RCC 7860 (cell line): ENCODE measurements at regions not wholly inside any gene's neighbourhood (a gene's known extent, or its start where the extent isn't known, plus 50 kb on each side); places are given as distances from the start of the nearest gene placed in this dataset.

Source experiments
- DNase-seq: peaks from one replicate; pipeline ENCODE4 v3.0.0-alpha.2; 2015; ENCODE audit warnings: low spot score
- FAIRE-seq: peaks from 2 replicates; lab custom pipeline; 2012; peaks lifted over from hg19 to GRCh38; lab: Jason Lieb, UNC

DNA sequence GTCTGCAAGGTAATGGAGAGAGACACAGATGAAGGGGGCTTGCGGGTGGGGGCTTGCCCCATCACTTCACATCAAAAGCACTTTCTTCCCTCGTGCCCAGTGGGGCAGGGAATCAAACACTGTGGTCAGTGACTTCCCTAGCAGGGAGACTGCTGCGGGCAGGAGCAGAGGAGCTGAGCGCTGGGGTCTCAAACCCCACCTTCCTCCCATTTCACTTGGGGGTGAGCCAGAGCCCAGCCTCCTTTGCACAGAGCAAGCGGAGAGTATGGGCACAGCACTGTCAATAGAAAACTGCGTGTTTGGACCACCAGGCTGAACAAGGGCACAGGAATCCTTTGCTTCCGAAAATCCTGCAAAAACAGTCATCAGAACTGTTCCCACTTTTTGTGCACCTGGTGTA, 355.8 kb upstream of the MKI67 start:
- DNase-seq (no peak), FAIRE-seq (no peak)

- DNase-seq: no peak
- FAIRE-seq: no peak
Measured at GRCh38 chr10:128483216-128483615, 357.0 kb upstream of the MKI67 start.

DNA sequence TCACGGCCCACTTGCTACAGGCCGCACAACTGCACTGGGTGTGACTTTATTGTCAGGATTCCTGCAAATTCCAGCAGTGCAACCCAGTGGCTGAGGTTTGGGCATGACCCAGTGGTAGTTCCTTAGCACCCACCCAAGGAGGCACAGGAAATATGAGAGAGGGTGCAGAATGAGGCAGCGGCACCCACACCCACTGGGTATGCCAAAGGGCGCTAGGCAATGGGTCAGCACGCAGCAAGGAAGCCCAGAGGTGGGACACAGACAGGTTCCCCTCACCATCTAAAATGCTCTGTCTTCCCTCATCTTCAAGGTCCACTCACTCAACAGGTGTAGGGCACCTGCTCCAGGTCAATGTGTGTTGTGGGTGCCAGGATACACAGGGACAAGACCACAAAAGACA, 357.8 kb upstream of the MKI67 start:
- DNase-seq: no peak
- no peak for FAIRE-seq

GRCh38 chr10:128485701-128486235, 359.5 kb upstream of the MKI67 start:
- FAIRE-seq (no peak), DNase-seq (no peak)

GRCh38 chr10:128487517-128487916, 361.3 kb upstream of the MKI67 start:
- FAIRE-seq: no peak
- DNase-seq: no peak

DNA sequence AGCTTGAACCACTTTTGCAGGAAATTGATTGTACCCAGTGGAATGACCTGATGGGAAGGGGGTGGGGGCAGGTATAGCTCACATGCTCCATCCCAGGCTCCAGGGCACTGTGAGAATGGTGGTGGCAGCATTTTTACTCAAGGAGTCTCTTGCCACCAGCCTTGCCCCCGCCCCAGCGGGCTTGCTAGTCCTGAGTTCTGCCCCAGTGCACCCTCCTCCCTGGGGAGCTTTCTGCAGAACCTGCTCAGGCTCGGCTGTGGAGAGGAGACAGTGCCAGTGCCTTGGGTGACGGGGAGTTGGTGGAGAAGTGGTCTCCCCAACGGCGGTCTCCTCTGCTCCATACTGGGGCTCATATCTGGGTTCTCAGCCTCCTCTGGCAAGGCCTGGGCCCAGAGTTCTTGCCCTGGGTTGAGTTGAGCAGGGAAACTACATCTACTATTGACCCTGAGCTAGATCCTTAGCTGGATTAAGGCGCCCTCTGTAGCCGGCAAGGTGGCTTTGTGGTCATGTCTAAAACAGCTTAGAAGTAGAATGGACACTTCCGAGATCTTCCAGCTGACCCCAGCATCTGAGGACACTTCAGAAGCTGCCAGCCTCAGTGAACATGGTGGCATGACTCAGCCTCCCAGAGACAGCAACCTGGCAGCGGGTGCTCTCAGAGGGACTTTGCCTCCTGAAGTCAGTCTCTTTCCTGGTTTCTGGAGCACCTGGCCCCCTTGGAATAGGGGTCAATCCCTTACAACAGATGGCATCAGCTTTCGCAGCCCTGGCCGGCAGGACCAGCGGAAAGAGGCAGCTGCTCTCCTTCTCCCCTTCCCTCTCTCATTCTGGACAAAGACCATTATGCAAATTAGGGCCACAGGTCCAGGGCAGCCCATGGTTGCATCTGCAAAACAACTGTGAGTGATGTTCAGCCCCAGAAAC, 363.4 kb upstream of the MKI67 start:
- no peak for DNase-seq
- no peak for FAIRE-seq

- FAIRE-seq (no peak), DNase-seq (no peak)
Measured at GRCh38 chr10:128491686-128492085, 365.5 kb upstream of the MKI67 start.

DNA sequence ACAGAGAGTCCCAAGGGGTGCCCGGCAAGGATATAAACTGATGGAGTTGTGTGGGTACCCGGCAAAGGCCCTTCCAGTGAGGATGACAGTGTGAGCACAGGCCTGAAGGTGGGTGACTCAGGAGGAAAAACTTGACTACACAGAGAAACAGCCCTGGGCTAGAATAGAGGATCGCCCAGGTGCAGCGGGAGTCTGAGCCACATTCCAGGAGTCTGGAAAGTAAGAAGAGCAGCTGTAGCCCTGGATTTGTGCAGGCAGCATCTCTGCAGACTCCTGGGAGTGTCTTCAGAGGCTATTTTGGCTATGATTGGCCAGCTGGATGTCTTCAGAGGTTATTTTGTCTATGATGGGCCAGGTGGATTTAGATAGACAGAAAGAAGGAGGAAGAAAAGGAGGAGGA, 367.6 kb upstream of the MKI67 start:
- FAIRE-seq: no peak

GRCh38 chr10:128494665-128495064, 368.4 kb upstream of the MKI67 start:
- DNase-seq (no peak), FAIRE-seq (no peak)

More for the DNA sequence above, 367.6 kb upstream of the MKI67 start:
- DNase-seq: no peak

DNA sequence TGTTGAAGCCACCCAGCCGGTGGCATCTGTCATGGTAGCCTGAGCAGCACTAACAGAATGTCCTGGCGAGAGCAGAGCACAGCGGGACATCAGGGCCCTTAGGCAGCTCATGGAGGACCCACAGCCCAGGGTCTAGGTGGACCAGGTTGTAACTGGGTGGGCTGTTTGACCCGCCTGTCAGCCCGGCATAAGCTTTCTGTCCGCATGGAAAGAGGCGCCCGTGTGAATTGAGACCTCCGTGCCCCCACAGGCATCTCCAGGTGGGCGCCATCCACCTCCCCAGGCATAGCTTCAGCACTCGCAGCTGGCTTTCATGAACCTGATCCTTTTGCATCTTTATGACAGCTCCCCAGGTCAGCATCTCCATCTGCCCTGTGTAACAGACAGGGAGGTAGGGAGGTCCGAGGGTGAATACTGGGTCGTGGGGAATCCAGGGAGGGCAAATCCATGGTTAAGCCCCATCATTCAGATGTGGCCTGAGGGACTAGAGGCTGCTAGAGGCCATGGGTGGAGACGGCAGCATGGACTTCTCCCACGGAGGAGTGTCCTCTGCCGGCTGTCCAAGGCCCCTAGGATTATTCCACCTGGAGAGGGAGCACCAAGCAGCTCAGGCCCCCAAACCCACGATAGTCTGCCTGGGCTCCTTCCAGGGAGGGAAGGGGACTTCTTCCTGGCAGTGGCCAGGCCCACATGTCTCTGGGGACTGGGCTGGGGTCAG, 371.6 kb upstream of the MKI67 start:
- no peak for FAIRE-seq
- DNase-seq: no peak

DNA sequence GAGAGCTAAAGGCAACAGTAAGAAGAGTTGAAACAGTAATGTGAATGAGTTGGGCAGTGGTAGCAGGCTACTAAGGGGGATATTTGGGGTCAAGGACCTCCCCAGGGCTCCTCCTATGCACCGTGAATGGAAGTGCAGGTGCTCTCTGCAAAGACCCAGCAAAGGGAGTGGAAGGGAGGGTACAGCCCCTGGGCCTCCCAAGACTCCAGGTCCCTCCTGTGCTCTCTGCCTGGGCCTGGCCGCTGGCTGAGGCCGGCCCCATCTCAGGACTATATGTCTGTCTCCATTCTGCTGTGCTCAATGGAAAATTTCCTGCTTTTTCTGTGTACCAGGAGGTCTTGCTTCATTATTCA, 372.1 kb upstream of the MKI67 start:
- no peak for FAIRE-seq
- no peak for DNase-seq

DNA sequence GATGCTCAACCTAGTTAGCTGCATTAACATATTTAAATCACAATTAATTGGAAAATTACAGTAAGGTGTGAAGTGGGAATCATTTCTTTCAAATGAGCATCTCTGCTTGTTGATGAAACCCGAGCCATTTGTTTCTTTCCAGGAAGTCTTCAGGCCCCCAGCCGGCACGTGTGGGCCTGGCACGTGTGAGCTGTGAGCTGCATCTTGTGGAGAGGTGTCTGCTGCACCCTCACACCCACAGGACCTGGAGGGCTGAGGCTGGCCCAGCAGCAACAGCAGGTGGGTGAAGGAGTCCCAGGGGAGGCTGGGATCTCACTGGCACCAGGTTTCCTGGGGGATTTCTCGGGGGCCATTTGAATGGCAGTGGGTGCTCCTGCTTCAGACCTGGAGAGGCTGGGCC, 372.5 kb upstream of the MKI67 start:
- DNase-seq (no peak), FAIRE-seq (no peak)

DNA sequence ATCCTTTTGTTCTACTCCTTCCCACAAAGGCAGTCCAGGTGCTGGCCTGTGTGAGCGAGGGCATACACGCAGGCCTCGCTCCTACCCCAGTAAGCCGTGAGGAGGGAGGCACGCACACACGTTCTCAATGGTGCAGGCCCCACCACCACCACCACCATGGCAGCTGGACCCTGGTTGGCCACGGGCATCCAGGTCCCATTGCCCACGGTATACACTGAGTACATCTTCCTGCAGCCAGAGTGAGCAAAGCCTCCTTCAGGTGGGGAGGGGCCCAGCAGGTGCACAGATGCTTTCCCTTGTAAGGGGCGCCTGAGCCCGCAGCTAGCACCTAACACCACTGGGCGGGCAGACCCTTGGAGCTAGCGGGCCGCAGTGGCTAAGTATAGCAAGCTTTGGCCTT, 373.3 kb upstream of the MKI67 start:
- no peak for DNase-seq
- no peak for FAIRE-seq

GRCh38 chr10:128499956-128500355, 373.7 kb upstream of the MKI67 start:
- FAIRE-seq: no peak
- DNase-seq: no peak

GRCh38 chr10:128500642-128501041, 374.4 kb upstream of the MKI67 start:
- DNase-seq (no peak), FAIRE-seq (no peak)

- FAIRE-seq (no peak), DNase-seq (no peak)
Measured at GRCh38 chr10:128505346-128505745, 379.1 kb upstream of the MKI67 start.

DNA sequence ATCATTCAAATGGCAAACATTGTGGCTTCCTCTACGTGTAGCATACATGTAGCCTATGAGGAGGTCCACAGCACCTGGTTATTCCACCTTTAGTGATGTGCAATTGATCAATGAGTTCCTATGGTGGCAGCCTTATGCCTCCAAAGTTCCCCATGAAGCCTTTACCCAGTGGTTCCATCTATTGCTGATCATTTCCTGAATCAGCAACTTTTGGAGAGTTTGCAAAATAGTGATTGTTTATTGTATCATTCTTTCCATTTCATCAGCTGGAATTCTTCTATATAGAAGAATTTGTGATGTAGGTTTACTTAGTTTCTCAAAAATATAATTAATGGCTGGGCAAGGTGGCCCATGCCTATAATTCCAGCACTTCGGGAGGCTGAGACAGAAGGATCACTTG, 380.2 kb upstream of the MKI67 start:
- DNase-seq: no peak
- FAIRE-seq: no peak

DNA sequence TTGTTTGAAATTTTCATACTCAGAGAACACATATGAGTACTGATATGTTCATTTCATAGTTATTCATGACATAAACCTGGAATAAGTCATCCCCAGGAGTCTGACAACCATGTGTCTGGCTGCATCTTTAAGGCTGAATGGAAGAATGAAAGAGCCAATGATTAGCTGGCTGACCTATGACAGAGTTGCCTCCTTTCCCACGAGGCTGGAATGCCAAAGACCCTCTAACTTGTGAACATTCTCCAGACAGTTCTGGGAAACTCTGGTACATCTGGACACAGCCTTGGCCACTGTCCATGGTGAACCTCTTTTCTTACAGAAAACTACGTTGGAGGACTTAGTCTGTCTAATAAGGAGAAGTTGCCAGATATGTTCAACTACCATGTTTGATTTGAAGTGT, 380.8 kb upstream of the MKI67 start:
- FAIRE-seq: no peak
- no peak for DNase-seq

DNA sequence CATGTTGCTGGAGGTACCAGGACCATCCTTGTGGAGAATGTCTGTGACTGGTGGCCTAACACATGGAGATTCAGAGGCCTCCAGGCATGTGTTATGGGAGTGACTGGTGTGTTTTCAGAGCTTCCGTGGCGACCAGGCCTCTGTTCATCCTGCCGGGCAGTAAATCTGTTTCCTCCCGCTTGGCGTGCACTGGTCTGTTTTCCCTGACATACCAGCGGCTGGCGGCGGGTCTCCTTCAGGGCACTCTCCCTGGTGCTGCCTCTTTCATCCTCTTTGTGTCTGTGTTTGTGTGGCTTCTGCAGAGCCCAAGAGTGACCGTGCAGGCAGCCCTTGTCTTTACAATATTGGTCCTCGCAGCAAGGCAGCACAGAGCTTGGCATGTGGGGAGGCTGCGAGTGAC, 385.1 kb upstream of the MKI67 start:
- DNase-seq (no peak), FAIRE-seq (no peak)

DNA sequence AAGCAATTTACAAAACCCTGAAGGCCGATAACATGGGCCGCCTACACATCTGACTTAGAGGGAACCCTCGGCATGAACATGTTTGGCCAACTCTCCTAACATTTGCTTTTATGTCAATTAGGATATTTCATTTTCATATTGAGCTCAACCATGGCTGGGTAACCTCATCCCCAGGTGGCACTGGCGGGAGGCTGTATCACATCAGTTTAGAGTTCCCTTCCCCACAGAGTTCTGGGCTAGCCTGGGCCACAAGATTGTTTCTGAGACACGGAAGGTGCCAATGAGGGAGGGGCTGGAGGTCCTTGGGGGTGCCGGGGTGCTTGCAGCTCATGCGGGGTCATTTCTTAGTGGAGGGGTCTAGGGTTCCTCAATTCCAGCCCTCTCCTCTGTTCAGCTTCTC, 386.5 kb upstream of the MKI67 start:
- no peak for DNase-seq

GRCh38 chr10:128514536-128514935, 388.3 kb upstream of the MKI67 start:
- DNase-seq (no peak), FAIRE-seq (no peak)

More for the DNA sequence above, 386.5 kb upstream of the MKI67 start:
- no peak for FAIRE-seq

DNA sequence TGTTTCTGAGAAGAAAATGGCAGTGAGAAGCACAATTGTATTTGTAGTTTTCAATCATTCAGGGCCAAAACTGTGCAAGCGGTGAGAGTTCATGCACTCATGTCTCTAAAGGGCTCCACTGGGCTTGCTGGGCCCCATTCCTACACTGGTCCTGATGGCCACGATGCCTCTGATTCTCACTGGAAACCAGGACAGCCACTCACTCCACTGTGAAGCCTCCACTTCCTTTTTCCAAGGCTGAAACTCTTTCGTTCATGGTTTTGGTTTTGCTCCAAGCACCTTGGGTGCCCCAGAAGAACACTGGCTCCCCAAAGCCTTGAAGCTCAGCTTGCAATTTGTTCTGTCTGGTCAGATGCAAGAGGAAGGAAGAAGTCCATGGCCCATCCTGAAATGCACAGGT, 390.0 kb upstream of the MKI67 start:
- no peak for FAIRE-seq
- DNase-seq: no peak
